GM10847 (cell line): ENCODE measurements at regions not wholly inside any gene's neighbourhood (a gene's known extent, or its start where the extent isn't known, plus 50 kb on each side); places are given as distances from the start of the nearest gene placed in this dataset.

Experiments used
- POLR2A ChIP-seq: IDR thresholded peaks from 2 replicates; pipeline ENCODE4 v1.6.1; 2011; ENCODE audit not compliant: insufficient read length; ENCODE audit errors: extremely low read depth

DNA sequence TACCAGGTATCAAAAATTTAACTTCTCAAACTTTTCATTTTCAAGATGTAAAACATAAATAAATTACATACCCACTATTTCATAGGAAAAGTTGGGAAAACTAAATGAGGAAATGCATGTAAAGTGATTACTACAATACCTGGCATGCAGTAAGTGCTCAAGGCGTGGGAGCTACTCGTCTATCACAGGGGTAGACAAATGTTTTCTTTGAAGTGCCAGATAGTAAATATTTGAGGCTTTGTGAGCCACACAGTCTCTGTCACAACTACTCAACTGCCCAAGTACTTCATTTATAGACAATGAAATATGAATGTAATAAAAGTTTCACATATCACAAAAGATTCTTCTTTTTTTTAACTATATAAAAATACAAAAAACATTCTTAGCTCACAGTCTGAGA is 96.4 kb upstream of the PCGF5 start:
- no peak for TF ChIP-seq POLR2A

DNA sequence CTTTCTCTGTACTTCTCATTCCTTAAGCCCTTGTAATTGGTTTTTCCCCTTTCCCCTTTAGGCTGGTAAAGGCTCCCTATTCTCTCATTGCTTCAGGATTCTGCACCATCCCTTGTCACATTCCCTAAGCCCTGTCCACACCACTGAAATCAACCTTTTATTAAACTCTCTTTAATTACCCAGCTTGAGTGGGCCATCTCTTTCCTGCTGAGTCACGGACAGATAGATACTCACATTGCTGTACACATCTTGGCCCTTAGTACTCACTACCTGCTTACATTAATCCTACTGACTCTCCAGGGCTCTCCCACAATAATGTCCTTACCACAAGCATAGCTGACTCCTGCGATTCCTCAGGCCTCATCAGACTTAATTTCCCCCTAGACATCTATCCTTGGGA is 94.0 kb upstream of the PCGF5 start:
- TF ChIP-seq POLR2A: no peak

DNA sequence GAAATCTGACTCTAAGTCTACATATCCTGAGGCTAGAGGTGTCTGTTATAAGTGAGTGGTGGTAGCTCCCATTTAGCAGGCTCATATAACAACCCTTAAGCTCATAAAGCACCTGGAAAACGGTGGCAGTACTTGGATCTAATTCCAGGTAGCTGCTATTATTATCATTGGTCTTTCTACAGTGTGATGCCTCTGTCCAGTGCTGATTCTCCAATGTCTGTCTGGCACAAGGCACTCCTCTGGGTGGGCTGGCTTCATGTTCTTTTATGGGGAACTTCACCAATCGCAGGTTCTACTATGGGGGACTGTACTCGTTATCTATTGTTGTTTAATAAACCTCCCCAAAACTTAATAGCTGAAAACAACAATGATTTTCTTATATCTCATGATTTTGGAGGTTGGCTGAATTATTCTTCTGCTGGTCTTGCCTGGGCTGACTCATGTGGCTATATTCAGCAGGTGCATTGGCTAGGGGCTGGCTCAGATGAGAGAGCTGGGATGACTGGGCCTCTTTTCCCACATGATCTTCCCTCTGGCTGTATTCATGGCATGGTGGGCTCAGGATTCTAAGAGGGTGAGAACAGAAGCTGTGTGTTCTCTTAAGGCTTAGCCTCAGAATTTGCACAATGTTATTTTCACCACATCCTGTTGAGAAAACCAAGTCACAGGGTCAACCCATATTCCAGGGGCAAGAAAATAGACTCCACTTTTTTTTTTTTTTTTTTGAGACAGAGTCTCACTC is 93.0 kb upstream of the PCGF5 start:
- no peak for TF ChIP-seq POLR2A

DNA sequence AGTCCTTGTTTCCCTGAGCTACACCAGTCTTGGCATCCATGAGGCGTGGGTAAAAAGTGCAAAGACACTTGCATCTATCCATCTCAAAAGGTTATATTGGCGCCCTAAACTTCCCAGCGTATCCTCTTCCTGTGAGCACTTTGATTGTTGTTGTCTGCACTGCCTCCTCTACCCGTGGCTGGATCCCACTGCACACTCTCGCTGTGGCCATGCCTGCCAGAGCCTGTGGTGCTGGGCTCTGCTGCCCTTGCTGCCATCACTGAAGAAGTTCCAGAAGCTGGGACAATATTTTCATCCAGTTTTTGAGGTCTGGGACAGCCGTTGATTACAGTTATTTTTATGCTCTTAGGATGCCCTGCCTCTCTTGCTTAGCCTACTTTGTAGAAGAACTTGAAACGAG is 85.3 kb upstream of the PCGF5 start:
- TF ChIP-seq POLR2A: no peak

DNA sequence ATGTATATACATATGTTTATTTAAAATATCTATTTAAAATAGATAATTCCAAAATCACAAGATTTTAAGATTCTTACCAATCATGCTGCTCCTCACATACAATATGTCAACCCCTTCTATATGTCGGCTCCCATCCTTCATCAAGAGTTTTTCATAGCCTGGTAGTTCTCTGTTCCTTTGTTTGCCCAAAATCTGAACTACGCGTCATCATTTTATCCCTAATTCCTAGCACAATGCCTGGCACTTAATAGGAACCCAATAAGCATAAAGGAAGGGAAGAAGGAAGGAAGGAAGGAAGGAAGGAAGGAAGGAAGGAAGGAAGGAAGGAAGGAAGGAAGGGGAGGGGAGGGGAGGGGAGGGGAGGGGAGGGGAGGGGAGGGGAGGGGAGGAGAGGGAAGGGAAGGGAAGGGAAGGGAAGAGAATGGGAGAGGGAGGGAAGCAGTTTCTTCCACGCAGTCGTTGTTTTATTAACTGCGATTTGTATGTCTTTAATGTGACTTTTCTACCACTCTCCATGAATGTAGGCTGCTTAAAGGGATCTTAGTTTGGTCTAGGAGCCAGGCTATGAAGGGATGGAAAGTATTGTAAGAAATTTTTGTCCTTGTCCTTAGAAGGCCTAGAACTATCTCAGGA is 83.3 kb upstream of the PCGF5 start:
- TF ChIP-seq POLR2A: no peak

DNA sequence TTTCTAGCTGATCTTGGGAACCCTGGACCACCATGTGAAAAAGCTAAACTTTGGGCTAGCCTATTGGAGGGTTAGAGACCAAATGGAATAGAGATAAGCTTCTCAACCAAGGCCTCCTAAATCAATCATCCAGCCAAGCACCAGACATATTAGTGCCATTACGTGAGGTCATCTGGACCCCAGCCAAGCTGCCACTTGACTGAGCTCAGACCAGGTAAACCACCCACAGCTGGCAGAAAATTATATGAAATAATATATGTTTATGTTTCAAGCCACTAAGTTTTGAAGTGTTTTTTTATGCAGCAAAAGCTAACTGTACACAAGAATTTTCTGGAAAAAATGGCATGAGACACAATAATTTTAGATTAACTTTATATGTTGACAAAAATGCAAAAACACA is 82.6 kb upstream of the PCGF5 start:
- TF ChIP-seq POLR2A: no peak

DNA sequence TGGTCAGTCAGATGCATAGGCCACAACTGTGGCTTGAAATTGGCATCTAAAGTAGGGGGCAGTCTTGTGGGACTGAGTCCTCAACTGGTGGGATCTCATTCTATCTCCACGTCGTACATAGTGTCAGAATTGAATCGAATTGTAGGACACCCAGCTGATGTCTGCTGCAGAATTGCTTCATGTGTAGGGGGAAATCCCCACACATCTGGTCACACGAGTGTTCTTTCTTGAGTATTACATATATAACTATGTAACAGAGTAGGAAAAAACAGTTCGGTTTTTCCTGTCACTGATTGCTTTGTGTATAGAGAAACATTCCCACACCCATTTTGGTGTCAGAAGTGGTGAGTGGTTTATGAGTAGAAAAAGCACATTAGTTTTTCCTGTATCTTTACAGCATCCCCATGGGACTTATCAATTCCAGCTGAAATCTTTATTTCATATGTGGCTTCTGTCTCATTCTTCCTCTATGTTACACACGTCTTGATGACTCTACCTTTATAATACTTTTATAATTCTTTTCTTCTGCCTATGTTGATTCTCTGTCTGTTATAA is 79.4 kb upstream of the PCGF5 start:
- no peak for TF ChIP-seq POLR2A

DNA sequence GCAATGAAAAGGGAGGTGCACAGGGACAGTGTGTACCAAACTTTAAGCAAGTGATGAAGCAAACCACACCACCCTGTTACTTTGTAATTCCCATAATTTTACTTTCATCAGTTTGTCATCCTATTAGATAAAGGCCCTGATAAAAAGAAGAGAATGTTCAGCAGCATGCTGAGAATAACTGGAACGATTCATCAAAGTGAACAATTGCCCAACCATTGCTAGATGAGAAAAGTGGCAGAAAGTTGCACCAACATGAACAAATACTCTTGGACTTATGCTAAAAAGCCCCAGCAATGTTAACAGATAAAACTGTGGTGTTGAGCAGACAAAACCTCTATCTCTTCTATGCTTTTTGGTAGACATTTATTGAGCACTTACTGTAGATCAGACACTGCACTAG is 75.5 kb upstream of the PCGF5 start:
- TF ChIP-seq POLR2A: no peak

DNA sequence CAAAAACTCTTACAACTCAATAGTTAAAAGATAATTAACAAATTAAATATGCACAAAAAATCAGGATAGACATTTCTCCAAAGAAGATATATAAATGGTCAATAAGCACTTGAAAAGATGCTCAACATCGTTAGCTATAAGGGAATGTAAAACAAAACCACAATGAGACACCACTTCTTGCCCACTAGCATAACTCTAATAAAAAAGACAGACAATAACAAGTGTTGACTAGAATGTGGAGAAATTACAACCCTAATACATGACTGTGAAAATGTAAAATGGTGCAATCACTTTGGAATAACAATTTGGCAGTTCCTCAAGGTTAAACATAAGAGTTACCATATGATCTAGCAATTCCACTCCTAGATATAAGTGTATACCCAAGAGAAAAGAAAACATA is 74.3 kb upstream of the PCGF5 start:
- no peak for TF ChIP-seq POLR2A

DNA sequence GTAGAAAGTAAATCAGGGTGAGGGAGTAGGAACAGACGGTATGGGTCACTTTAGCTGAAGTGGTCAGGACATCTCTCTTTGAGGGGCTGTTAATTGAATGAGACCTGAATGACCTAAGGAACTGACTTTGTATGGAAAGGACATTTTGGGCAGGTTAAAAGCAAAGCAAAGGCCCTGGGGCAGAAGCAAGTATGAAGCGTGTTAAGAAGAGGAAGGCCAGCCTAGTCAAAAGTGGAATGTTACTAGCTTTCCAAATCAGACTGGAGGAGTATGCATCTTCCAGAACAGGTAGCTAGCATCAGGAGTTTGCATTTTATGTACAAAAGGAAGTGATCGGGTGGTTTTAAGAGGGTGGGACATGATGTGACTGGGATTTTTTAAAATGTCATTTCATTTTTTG is 70.9 kb upstream of the PCGF5 start:
- TF ChIP-seq POLR2A: no peak

DNA sequence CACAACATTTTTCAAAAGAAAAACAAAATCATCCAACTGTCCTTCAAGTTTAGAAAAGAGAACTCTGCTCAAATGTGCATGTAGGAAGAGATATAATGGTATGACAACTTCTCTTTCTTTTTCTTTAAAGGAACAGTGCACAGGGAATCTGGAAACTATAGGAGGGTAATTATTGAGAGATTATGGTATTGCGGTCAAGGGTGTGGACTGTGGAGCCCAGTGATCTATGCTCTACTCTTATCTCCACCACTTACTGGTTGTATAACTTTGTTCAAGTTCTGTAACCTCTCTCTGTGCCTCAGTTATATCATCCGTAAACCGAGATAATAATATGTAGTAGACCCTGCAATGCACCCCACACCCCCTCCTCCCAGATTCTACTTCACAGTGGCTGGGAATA is 69.8 kb upstream of the PCGF5 start:
- no peak for TF ChIP-seq POLR2A

DNA sequence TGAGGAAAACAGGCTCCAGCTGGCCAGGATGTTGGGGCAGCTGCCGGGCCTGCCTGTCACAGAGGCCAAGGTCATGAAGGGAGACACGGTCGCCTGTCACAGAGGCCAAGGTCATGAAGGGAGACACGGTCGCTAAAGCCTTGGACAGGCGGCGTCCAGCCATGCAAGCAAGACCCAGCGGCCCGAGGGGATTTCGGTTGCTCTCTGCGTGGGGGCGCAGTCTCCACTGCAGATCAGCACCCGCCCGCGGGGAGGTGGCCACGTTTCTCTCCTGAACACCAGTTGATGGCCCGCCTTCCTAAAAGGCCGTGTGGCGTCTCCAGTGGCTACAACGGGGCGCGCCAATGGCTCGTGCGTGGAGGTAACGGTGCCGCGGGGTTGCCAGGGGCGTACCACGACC is 67.0 kb upstream of the PCGF5 start:
- TF ChIP-seq POLR2A: no peak

DNA sequence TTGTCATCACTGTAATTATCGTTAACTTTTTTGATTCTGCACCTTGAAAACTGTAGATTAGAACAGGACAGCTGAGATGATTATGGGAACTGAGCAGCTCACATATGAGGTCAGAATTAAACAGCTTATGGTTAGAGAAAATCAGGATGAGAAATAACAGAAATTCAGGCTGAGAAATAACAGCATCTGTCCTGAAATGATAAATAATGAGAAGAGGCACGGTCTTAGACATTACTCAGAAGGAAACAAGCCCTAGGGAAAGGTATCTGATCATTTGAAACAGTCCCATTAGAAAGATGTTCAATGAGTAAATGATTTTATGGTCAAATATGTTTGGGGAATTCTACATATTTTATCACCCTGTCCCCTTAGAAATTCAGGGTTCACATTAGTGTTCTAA is 65.6 kb upstream of the PCGF5 start:
- no peak for TF ChIP-seq POLR2A

DNA sequence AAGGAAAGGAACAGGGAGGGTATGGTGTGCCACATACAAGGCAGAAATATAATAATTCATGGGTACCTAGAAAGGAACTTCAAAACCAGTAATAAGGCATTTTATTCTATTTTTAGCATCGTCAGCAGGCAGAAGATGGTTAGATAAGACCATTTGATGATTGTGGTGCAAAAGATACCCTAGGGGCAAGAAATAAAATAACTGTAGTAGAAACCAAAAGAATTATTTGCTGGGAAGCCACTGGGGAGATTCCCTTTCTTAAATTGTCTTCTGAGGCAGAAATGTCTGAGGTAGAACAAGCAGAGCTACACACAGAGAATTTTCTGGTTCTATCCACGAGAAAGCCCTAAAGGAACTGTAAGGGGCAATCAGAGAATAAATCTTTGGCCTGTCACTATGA is 64.3 kb upstream of the PCGF5 start:
- TF ChIP-seq POLR2A: no peak

DNA sequence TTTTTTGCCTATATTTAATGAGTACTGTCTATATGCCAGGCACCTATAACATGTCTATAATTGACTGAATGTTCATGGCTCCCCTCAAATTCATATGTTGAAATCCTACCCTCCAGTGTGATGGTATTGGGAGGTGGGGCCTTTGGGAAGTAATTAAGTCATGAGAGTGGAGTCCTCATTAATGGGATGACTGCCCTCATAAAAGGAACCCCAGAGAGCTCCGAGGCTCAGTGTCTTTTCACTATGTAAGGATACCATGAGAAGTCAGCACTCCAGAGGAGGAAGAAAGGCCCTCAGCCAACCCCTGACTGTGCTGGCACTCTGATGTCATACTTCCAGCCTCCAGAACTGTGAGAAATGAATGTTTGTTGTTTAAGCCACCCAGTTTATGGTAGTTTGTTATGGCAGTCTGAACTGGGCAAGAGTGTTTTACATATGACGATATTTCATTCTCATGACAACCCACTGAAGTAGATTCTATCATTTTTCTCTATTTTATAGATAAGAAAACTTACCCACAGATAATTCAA is 61.1 kb upstream of the PCGF5 start:
- no peak for TF ChIP-seq POLR2A

DNA sequence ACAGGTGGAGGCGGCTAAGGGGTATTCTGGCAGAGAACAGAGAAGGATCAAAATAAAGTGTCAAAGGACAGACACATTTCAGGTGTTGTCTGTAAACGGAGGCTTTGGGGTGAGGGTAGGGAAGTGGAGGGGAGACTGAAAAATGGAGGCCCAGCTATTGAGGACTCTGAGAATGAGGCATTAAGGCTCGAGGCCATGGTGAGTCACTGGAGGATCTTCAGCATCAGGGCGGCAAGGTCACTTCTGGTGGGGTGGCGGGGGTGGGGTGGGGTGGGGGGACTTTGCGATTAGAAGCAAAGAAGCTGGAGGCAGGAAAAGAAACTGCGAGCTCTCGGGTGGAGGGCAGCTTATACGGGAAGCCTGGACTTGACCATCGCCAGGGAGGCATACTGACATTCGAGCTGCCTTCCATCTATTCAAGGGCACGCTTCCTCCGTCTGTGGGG is 58.4 kb upstream of the PCGF5 start:
- no peak for TF ChIP-seq POLR2A
